ENCODE measurements at regions not wholly inside any gene's neighbourhood (a gene's known extent, or its start where the extent isn't known, plus 50 kb on each side); places are given as distances from the start of the nearest gene placed in this dataset.

DNA sequence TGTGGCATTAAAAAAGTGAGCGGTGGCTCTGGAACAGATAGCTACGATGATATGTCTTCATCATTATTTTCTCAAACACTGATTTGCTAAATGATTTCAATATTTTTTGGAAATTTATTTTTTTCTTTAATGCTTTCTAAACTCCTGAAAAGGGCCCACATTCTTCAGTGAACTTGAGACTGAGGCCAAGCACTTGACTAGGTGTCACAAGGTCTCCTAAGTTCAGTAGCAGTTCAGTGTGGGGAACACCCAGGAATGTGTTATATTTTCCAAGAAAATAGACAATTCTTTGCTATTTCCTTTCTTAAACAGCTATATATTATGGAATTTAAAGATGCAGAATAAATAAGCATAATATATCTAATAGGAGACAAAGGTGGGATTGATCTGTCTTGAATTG is 850.9 kb downstream of the USP25 start:
- POLR2A ChIA-PET = no interaction called here

GRCh38 chr21:16583556-16583955 is 853.8 kb downstream of the USP25 start:
- Histone ChIP-seq H3K27me3 (ENCODE audit: insufficient read depth, low read length, poor library complexity, severe bottlenecking) (no peaks in the 10 kb centered on the region), H3K4me3 (ENCODE audit: low read length) (no peak overlapping the region), H3K36me3 (ENCODE audit: insufficient read depth, low read length) (no peaks in the 10 kb centered on the region), H3K4me1 (ENCODE audit: insufficient read depth, low read length) (no peaks in the 10 kb centered on the region), H3K27ac (ENCODE audit: low read depth, low read length) (no peak overlapping the region), H3K9me3 (ENCODE audit: low read length) (no peaks in the 10 kb centered on the region)
- Mint-ChIP-seq H3K27ac (no peak overlapping the region), H3K4me1 (no peaks in the 10 kb centered on the region), H3K27me3 (no peaks in the 10 kb centered on the region), H3K36me3 (no peaks in the 10 kb centered on the region), H3K4me3 (no peak overlapping the region), H3K9me3 (peaks cover 0 to 7% (median 4%) of the 10 kb centered on the region in 5 donors)
- ChIA-PET POLR2A (no interaction called here), CTCF (no interaction called here)
- DNase-seq = no peak

More for the DNA sequence above, 850.9 kb downstream of the USP25 start:
- no peaks in the 10 kb centered on the region for H3K36me3 Mint-ChIP-seq
- Histone ChIP-seq H3K36me3 (ENCODE audit: insufficient read depth, low read length) (no peaks in the 10 kb centered on the region), H3K27me3 (ENCODE audit: insufficient read depth, low read length, poor library complexity, severe bottlenecking) (no peaks in the 10 kb centered on the region), H3K9me3 (ENCODE audit: low read length) (no peaks in the 10 kb centered on the region), H3K27ac (ENCODE audit: low read depth, low read length) (no peak overlapping the region), H3K4me3 (ENCODE audit: low read length) (no peak overlapping the region), H3K4me1 (ENCODE audit: insufficient read depth, low read length) (no peaks in the 10 kb centered on the region)
- no peak overlapping the region for H3K4me3 Mint-ChIP-seq
- H3K27me3 Mint-ChIP-seq = no peaks in the 10 kb centered on the region
- no peak for DNase-seq
- no peak overlapping the region for H3K27ac Mint-ChIP-seq
- CTCF ChIA-PET = no interaction called here
- peaks cover 0 to 11% (median 5%) of the 10 kb centered on the region in 5 donors for H3K9me3 Mint-ChIP-seq
- no peaks in the 10 kb centered on the region for H3K4me1 Mint-ChIP-seq

DNA sequence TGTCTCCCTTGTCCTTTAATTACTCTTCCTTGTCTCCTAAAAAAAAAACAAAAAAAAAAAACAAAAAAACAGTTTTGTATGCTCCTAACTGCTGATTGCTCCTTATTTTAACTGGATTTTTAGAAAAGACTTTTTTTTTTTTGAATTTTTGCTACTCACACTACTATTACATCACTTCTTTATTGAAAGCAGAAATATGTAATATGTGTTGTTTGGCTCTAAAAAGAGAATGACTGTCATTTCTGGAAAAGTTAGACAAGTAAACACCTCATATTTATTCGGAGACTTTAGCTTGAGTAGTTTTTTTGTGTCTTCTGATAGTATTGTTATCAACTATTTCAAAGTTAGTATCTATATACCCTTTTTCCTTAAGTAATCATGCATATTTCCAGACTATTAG is 855.0 kb downstream of the USP25 start:
- POLR2A ChIA-PET = no interaction called here

GRCh38 chr21:16585896-16586295 is 856.1 kb downstream of the USP25 start:
- Mint-ChIP-seq H3K27me3 (no peaks in the 10 kb centered on the region), H3K4me3 (no peak overlapping the region)
- no peak for DNase-seq

More for the DNA sequence above, 855.0 kb downstream of the USP25 start:
- Mint-ChIP-seq H3K4me1 (no peaks in the 10 kb centered on the region), H3K27me3 (no peaks in the 10 kb centered on the region), H3K36me3 (no peaks in the 10 kb centered on the region), H3K9me3 (peaks cover 0 to 7% (median 4%) of the 10 kb centered on the region in 5 donors), H3K4me3 (no peak overlapping the region), H3K27ac (no peak overlapping the region)
- no peaks in the 10 kb centered on the region for H3K9me3 ChIP-seq (ENCODE audit: low read length)
- DNase-seq = no peak
- CTCF ChIA-PET = no interaction called here
- H3K27ac ChIP-seq (ENCODE audit: low read depth, low read length) = no peak overlapping the region
- H3K27me3 ChIP-seq (ENCODE audit: insufficient read depth, low read length, poor library complexity, severe bottlenecking) = no peaks in the 10 kb centered on the region
- no peak overlapping the region for H3K4me3 ChIP-seq (ENCODE audit: low read length)
- H3K36me3 ChIP-seq (ENCODE audit: insufficient read depth, low read length) = no peaks in the 10 kb centered on the region
- no peaks in the 10 kb centered on the region for H3K4me1 ChIP-seq (ENCODE audit: insufficient read depth, low read length)

DNA sequence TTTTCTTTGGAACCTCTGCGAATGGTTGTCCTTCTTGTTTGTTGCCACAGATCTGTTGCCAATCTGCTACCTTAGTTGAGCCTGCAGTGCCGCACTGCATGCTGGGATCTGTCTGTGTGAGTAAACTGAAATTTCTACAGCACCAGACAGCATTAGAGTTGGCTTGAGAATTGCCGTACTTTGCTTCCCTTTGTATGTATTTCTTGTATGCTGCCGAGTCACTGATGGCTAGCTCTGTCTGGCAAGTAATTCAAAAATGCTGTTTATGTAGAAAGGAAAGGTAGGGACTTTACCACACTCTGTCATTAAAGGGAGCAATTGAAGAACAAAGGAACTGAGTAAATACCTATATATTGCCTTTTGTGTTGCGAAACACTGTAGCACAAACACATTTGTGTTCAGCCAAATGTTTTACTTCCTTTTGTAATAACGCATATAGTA is 857.4 kb downstream of the USP25 start:
- H3K27me3 Mint-ChIP-seq = no peaks in the 10 kb centered on the region
- POLR2A ChIA-PET = no interaction called here
- Histone ChIP-seq H3K27ac (ENCODE audit: low read depth, low read length) (no peak overlapping the region), H3K4me1 (ENCODE audit: insufficient read depth, low read length) (no peaks in the 10 kb centered on the region), H3K36me3 (ENCODE audit: insufficient read depth, low read length) (no peaks in the 10 kb centered on the region), H3K27me3 (ENCODE audit: insufficient read depth, low read length, poor library complexity, severe bottlenecking) (no peaks in the 10 kb centered on the region), H3K4me3 (ENCODE audit: low read length) (no peak overlapping the region), H3K9me3 (ENCODE audit: low read length) (no peaks in the 10 kb centered on the region)
- no peaks in the 10 kb centered on the region for H3K36me3 Mint-ChIP-seq
- no peak overlapping the region for H3K4me3 Mint-ChIP-seq
- H3K9me3 Mint-ChIP-seq = peaks cover 0 to 9% (median 4%) of the 10 kb centered on the region in 5 donors
- CTCF ChIA-PET = no interaction called here
- no peak for DNase-seq
- no peak overlapping the region for H3K27ac Mint-ChIP-seq
- H3K4me1 Mint-ChIP-seq = no peaks in the 10 kb centered on the region

More at GRCh38 chr21:16585896-16586295, 856.1 kb downstream of the USP25 start:
- Histone ChIP-seq H3K4me3 (ENCODE audit: low read length) (no peak overlapping the region), H3K27me3 (ENCODE audit: insufficient read depth, low read length, poor library complexity, severe bottlenecking) (no peaks in the 10 kb centered on the region), H3K9me3 (ENCODE audit: low read length) (no peaks in the 10 kb centered on the region), H3K27ac (ENCODE audit: low read depth, low read length) (no peak overlapping the region), H3K4me1 (ENCODE audit: insufficient read depth, low read length) (no peaks in the 10 kb centered on the region), H3K36me3 (ENCODE audit: insufficient read depth, low read length) (no peaks in the 10 kb centered on the region)
- Mint-ChIP-seq H3K4me1 (no peaks in the 10 kb centered on the region), H3K36me3 (no peaks in the 10 kb centered on the region), H3K27ac (no peak overlapping the region), H3K9me3 (peaks cover 0 to 7% (median 4%) of the 10 kb centered on the region in 5 donors)
- ChIA-PET POLR2A (no interaction called here), CTCF (no interaction called here)

DNA sequence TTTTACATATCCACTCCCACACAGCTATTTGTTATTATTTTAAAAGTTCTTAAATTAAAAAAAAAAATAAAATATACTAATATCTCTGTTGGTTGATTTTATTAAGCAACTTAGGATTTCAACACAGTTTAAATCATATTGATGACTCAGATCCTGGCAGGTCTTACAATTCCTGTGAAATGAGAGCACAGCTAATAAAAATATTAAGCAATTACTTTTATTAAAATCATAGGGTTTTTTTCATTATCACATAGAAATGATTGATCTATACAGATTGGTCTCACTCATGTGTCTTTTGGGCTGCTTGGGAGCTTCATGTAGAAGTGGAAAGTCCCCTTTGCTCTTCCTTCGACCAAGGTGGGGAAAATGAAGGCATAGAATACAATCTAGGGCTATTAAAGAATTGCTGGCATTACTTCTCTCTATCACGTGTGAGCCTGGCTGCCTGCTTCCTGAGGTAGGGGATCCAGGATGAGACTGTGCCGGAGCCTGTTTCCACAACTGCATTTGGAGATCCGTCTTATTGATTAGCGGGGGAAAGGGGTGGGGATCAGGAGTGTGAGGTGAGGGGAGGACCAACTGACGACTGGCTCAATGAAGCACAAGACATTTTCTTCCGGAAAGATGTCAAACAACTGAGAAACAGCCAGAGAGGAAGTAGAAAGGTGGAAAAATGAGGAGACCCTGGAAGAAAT is 858.0 kb downstream of the USP25 start:
- Mint-ChIP-seq H3K9me3 (peaks cover 0 to 11% (median 4%) of the 10 kb centered on the region in 5 donors), H3K36me3 (no peaks in the 10 kb centered on the region), H3K27ac (no peak overlapping the region), H3K27me3 (no peaks in the 10 kb centered on the region), H3K4me1 (no peaks in the 10 kb centered on the region), H3K4me3 (no peak overlapping the region)
- Histone ChIP-seq H3K4me3 (ENCODE audit: low read length) (no peak overlapping the region), H3K4me1 (ENCODE audit: insufficient read depth, low read length) (no peaks in the 10 kb centered on the region), H3K9me3 (ENCODE audit: low read length) (no peaks in the 10 kb centered on the region), H3K36me3 (ENCODE audit: insufficient read depth, low read length) (no peaks in the 10 kb centered on the region), H3K27ac (ENCODE audit: low read depth, low read length) (no peak overlapping the region), H3K27me3 (ENCODE audit: insufficient read depth, low read length, poor library complexity, severe bottlenecking) (no peaks in the 10 kb centered on the region)
- CTCF ChIA-PET = no interaction called here
- DNase-seq = no peak
- POLR2A ChIA-PET = no interaction called here

DNA sequence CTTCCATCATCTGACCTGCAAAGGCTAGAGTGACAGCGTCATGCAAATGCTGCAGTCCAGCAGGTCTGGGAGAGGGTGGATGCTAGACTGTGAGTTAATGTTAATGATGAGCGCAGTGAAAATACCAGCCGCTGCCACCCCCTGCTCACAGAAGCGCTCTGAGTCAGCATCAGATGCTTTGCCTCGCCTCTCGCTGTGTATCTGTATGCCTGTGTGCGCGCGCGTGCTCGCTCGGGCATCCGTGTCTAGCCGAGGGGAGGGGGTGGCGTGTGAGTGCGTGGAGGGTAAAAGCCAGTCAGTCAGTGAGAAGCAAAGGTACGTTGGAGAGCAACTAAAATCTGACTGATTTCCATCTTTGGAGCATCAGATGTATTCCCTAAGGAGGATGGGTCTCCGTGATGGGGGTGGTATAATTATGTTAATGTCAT is 858.7 kb downstream of the USP25 start:
- H3K4me1 ChIP-seq (ENCODE audit: insufficient read depth, low read length) = no peaks in the 10 kb centered on the region
- Mint-ChIP-seq H3K36me3 (no peaks in the 10 kb centered on the region), H3K4me1 (no peaks in the 10 kb centered on the region), H3K9me3 (peaks cover 0 to 14% (median 4%) of the 10 kb centered on the region in 5 donors), H3K27ac (no peak overlapping the region), H3K4me3 (no peak overlapping the region), H3K27me3 (no peaks in the 10 kb centered on the region)
- H3K9me3 ChIP-seq (ENCODE audit: low read length) = no peaks in the 10 kb centered on the region
- no peaks in the 10 kb centered on the region for H3K36me3 ChIP-seq (ENCODE audit: insufficient read depth, low read length)
- CTCF ChIA-PET = no interaction called here
- no peaks in the 10 kb centered on the region for H3K27me3 ChIP-seq (ENCODE audit: insufficient read depth, low read length, poor library complexity, severe bottlenecking)
- H3K4me3 ChIP-seq (ENCODE audit: low read length) = no peak overlapping the region
- DNase-seq = no peak
- POLR2A ChIA-PET = no interaction called here
- no peak overlapping the region for H3K27ac ChIP-seq (ENCODE audit: low read depth, low read length)

GRCh38 chr21:16589006-16589898 is 859.5 kb downstream of the USP25 start:
- H3K4me1 Mint-ChIP-seq = no peaks in the 10 kb centered on the region
- POLR2A ChIA-PET = no interaction called here
- H3K4me3 ChIP-seq (ENCODE audit: low read length) = no peak overlapping the region

More at GRCh38 chr21:16589006-16589898, 859.5 kb downstream of the USP25 start:
- Histone ChIP-seq H3K36me3 (ENCODE audit: insufficient read depth, low read length) (no peaks in the 10 kb centered on the region), H3K27ac (ENCODE audit: low read depth, low read length) (no peak overlapping the region), H3K9me3 (ENCODE audit: low read length) (no peaks in the 10 kb centered on the region), H3K27me3 (ENCODE audit: insufficient read depth, low read length, poor library complexity, severe bottlenecking) (no peaks in the 10 kb centered on the region), H3K4me1 (ENCODE audit: insufficient read depth, low read length) (no peaks in the 10 kb centered on the region)
- CTCF ChIA-PET = no interaction called here
- Mint-ChIP-seq H3K27me3 (no peaks in the 10 kb centered on the region), H3K27ac (no peak overlapping the region), H3K4me3 (no peak overlapping the region), H3K9me3 (peaks cover 0 to 17% (median 4%) of the 10 kb centered on the region in 5 donors), H3K36me3 (no peaks in the 10 kb centered on the region)
- no peak for DNase-seq

All from CD8-positive, alpha-beta memory T cell (primary cell).